ENCODE measurements at regions not wholly inside any gene's neighbourhood (a gene's known extent, or its start where the extent isn't known, plus 50 kb on each side); places are given as distances from the start of the nearest gene placed in this dataset.

DNA sequence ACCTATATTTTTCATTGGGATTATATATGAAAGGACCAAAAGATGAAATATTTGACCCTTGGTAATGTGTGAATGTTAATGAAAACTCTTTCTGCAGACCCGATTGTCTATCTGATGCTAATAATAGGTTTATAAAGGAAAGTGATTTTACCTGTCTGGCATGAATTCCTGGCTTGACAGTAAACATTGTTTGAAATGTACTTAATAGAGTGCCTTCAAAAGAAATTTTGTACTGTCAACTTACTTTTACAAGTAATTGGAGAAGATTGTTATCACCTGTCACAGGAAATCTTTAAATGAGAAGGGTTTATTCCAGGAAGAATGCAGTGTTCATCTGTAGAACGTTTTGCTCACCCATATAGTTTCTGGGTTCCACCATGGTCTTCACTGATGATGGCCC, 588.2 kb downstream of the INHBA start:
- TF ChIP-seq, protein P1, sequence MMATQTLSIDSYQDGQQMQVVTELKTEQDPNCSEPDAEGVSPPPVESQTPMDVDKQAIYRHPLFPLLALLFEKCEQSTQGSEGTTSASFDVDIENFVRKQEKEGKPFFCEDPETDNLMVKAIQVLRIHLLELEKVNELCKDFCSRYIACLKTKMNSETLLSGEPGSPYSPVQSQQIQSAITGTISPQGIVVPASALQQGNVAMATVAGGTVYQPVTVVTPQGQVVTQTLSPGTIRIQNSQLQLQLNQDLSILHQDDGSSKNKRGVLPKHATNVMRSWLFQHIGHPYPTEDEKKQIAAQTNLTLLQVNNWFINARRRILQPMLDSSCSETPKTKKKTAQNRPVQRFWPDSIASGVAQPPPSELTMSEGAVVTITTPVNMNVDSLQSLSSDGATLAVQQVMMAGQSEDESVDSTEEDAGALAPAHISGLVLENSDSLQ (IDR thresholded peaks at IDR 0.05) = no peak
- no peak for TF ChIP-seq NFYB (IDR thresholded peaks at IDR 0.05; ENCODE audit: insufficient read depth, low read depth, low read length)
- TF ChIP-seq HDGF (IDR thresholded peaks at IDR 0.05) = no peak
- no peak for TF ChIP-seq POLR2A (IDR thresholded peaks at IDR 0.05; ENCODE audit: low read depth, low read length)
- TF ChIP-seq, protein P2, sequence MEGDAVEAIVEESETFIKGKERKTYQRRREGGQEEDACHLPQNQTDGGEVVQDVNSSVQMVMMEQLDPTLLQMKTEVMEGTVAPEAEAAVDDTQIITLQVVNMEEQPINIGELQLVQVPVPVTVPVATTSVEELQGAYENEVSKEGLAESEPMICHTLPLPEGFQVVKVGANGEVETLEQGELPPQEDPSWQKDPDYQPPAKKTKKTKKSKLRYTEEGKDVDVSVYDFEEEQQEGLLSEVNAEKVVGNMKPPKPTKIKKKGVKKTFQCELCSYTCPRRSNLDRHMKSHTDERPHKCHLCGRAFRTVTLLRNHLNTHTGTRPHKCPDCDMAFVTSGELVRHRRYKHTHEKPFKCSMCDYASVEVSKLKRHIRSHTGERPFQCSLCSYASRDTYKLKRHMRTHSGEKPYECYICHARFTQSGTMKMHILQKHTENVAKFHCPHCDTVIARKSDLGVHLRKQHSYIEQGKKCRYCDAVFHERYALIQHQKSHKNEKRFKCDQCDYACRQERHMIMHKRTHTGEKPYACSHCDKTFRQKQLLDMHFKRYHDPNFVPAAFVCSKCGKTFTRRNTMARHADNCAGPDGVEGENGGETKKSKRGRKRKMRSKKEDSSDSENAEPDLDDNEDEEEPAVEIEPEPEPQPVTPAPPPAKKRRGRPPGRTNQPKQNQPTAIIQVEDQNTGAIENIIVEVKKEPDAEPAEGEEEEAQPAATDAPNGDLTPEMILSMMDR (IDR thresholded peaks at IDR 0.05 in 2 of 3, conservative IDR thresholded peaks at IDR 0.05 in 1 of 3; ENCODE audit: control insufficient read depth in 2 of 3, extremely low read depth in 1 of 3, insufficient read depth in 1 of 3, low read depth in 3 of 3, low read length in 3 of 3) = no peak
- TF ChIP-seq TAF1 (IDR thresholded peaks at IDR 0.05; ENCODE audit: borderline replicate concordance, low read depth, low read length) = no peak
- no peak for TF ChIP-seq EZH2 (IDR thresholded peaks at IDR 0.05; ENCODE audit: borderline replicate concordance, control insufficient read depth, low read depth, low read length)
- no peak for TF ChIP-seq ETV6 (conservative IDR thresholded peaks at IDR 0.05 in 1 of 2, IDR thresholded peaks at IDR 0.05 in 1 of 2; ENCODE audit: borderline replicate concordance in 1 of 2, low read depth in 1 of 2)
- TF ChIP-seq CHD4 (IDR thresholded peaks at IDR 0.05) = no peak

Measured in GM12878 (cell line).